GM12878 (cell line): ENCODE measurements at regions not wholly inside any gene's neighbourhood (a gene's known extent, or its start where the extent isn't known, plus 50 kb on each side); places are given as distances from the start of the nearest gene placed in this dataset.
A peak's percentile ranks its signal among the peaks of the same experiment; 100 is the strongest.

ENCODE experiments used
- ATAC-seq: fragments of 200-7000 bp; cut with Tn5 transposase; 3 replicates; pipeline ENCODE4 v1.9.1; 2020; ENCODE audit warnings: mild to moderate bottlenecking, moderate library complexity
- BruUV-seq: library from RNA; stranded (reverse); fragments of 400-500 nt; replicated peaks from 2 replicates; lab custom pipeline; 2021; lab: Mats Ljungman, UMichigan
- CTCF ChIA-PET: fragments of 300-600 bp; sonication (Branson Sonifier 250); formaldehyde crosslinking; extraction: SDS; loops from one replicate; lab custom pipeline; 2021; ENCODE audit warnings: inconsistent platforms; lab: Yijun Ruan, JAX
- POLR2A ChIA-PET: fragments of 350-600 bp; formaldehyde crosslinking; extraction: SDS; loops from one replicate; lab custom pipeline; 2021; ENCODE audit warnings: inconsistent platforms; lab: Charles Lee
- RAD21 ChIA-PET: fragments of 300-600 bp; sonication (Branson Sonifier 250); formaldehyde crosslinking; loops from one replicate; lab custom pipeline; 2023; ENCODE audit warnings: antibody characterized with exemption; ENCODE audit not compliant: unreplicated experiment; lab: Charles Lee
- SMC1A ChIA-PET: fragments of 300-600 bp; sonication (Branson Sonifier 250); formaldehyde crosslinking; loops from one replicate; lab custom pipeline; 2023; ENCODE audit not compliant: unreplicated experiment, uncharacterized antibody; lab: Charles Lee
- DNase-seq: peaks from one replicate; pipeline ENCODE4 v3.0.0-alpha.2; 2011; ENCODE audit warnings: low read depth, low spot score
- FAIRE-seq: peaks from 3 replicates; lab custom pipeline; 2011; peaks lifted over from hg19 to GRCh38; lab: Jason Lieb, UNC
- H2AFZ ChIP-seq: 2 replicates; pipeline ENCODE4 v1.6.0; 2011; ENCODE audit warnings: low read depth, low read length, control low read depth; ENCODE audit not compliant: control insufficient read depth
- H3K27ac ChIP-seq: 2 replicates; pipeline ENCODE4 v1.5.1; 2011; ENCODE audit warnings: control low read depth; ENCODE audit not compliant: control insufficient read depth, insufficient read depth
- H3K27me3 ChIP-seq, 2 experiments: replicated peaks in 1 of 2; 2 replicates each; pipeline versions ENCODE4 v1.6.0 to v1.6.1; 2011; ENCODE audit warnings: low read length in 1 of 2; ENCODE audit not compliant: control insufficient read depth in 2 of 2, insufficient read depth in 2 of 2
- H3K36me3 ChIP-seq, 2 experiments: 2 replicates each; pipeline ENCODE4 v1.5.1; 2011; ENCODE audit warnings: low read length in 1 of 2; ENCODE audit not compliant: control insufficient read depth in 2 of 2, insufficient read depth in 2 of 2
- H3K4me1 ChIP-seq: 2 replicates; pipeline ENCODE4 v1.6.1; 2011; ENCODE audit warnings: mild to moderate bottlenecking, low read length, moderate library complexity, mixed read lengths; ENCODE audit not compliant: control insufficient read depth, insufficient read depth
- H3K4me2 ChIP-seq: 2 replicates; pipeline ENCODE4 v1.6.0; 2011; ENCODE audit warnings: control low read depth; ENCODE audit not compliant: control insufficient read depth, insufficient read depth
- H3K4me3 ChIP-seq: fragments of 200-600 bp; sonication (generic); 2 replicates; pipeline ENCODE4 v1.5.1; 2016
- H3K79me2 ChIP-seq: 2 replicates; pipeline ENCODE4 v1.6.0; 2011; ENCODE audit warnings: low read length; ENCODE audit not compliant: control insufficient read depth, insufficient read depth
- H3K9ac ChIP-seq: 2 replicates; pipeline ENCODE4 v1.8.0; 2011; ENCODE audit warnings: low read length, control low read depth, mixed read lengths; ENCODE audit not compliant: control insufficient read depth, insufficient read depth
- H3K9me3 ChIP-seq: replicated peaks from 3 replicates; pipeline ENCODE4 v1.5.1; 2011; ENCODE audit warnings: mild to moderate bottlenecking, low read length; ENCODE audit not compliant: control insufficient read depth, insufficient read depth
- H4K20me1 ChIP-seq: 2 replicates; pipeline ENCODE4 v1.6.0; 2011; ENCODE audit not compliant: control insufficient read depth, insufficient read depth
- BCL11A ChIP-seq: IDR thresholded peaks from 2 replicates; pipeline ENCODE4 v1.6.1; 2011; ENCODE audit warnings: low read depth, low read length
- CBFB ChIP-seq: IDR thresholded peaks from 2 replicates; pipeline ENCODE4 v1.6.1; 2016; ENCODE audit warnings: antibody characterized with exemption, low read depth
- NFXL1 ChIP-seq: fragments of 450-650 bp; IDR thresholded peaks from 2 replicates; pipeline ENCODE4 v1.6.1; 2017; ENCODE audit warnings: antibody characterized with exemption, mild to moderate bottlenecking, borderline replicate concordance
- NRF1 ChIP-seq: conservative IDR thresholded peaks from 2 replicates; pipeline ENCODE4 v1.6.1; 2011; ENCODE audit warnings: mild to moderate bottlenecking, low read depth, low read length, improper control_type of control experiment
- RAD21 ChIP-seq: IDR thresholded peaks from 2 replicates; pipeline ENCODE4 v1.6.1; 2011; ENCODE audit warnings: mild to moderate bottlenecking, low read depth, low read length, moderate library complexity; ENCODE audit not compliant: insufficient read depth
- SMC3 ChIP-seq: IDR thresholded peaks from 2 replicates; pipeline ENCODE4 v1.6.1; 2011; ENCODE audit warnings: low read length, improper control_type of control experiment, borderline replicate concordance
- TCF3 ChIP-seq: IDR thresholded peaks from 2 replicates; pipeline ENCODE4 v1.6.1; 2012; ENCODE audit warnings: low read depth, mild to moderate bottlenecking, low read length, borderline replicate concordance; ENCODE audit not compliant: insufficient read depth
- ZNF207 ChIP-seq: fragments of 450-650 bp; IDR thresholded peaks from 2 replicates; pipeline ENCODE4 v1.6.1; 2014; ENCODE audit warnings: antibody characterized with exemption, mild to moderate bottlenecking, borderline replicate concordance
- WGBS: methylation state at CpG from one replicate; pipeline ENCODE4 v1.1.6; 2016; ENCODE audit warnings: low lambda C conversion rate; ENCODE audit not compliant: insufficient replicate concordance, insufficient coverage; ENCODE audit errors: missing lambda C conversion rate; 5-methylcytosine and 5-hydroxymethylcytosine counted together
- in situ Hi-C: fragments of 300-500 bp; cut with MboI; formaldehyde crosslinking; loops from 9 replicates; pipeline ENCODE4 v1.14.3; 2018; ENCODE audit warnings: mixed read lengths
- intact Hi-C: fragments of 100-400 bp; cut with micrococcal nuclease; formaldehyde crosslinking; loops from one replicate; pipeline ENCODE4 v1.14.2; 2022; ENCODE audit not compliant: unreplicated experiment
- TF ChIP-seq, protein P1 (sequence below), 3 experiments: IDR thresholded peaks in 2 of 3; conservative IDR thresholded peaks in 1 of 3; 2 replicates each; pipeline ENCODE4 v1.5.1; 2011; ENCODE audit warnings: low read depth in 3 of 3, low read length in 3 of 3, mild to moderate bottlenecking in 3 of 3, control low read depth in 2 of 3, moderate library complexity in 2 of 3, inconsistent platforms in 1 of 3, mixed read lengths in 1 of 3; ENCODE audit not compliant: control insufficient read depth in 2 of 3, insufficient read depth in 1 of 3; ENCODE audit errors: extremely low read depth in 1 of 3

DNA sequence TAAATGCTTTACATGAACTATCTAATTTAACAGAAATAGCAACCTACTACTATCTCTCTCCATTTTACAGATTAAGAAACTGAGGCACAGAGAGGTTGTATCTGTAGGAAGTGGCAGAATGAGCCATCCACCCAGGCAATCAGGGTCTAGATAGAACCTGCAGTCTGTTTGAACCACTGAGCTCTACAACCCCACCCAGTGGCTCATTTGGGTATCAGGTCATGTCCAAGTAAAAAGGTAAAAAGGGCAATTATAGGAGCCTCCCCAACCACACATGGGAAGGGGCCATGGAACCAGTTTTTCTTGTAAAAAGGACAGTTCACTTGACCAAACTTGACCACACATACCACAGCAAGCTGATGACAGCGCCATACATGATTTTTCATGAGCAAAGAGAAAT lies 92.9 kb upstream of the SGCG start:
- Histone ChIP-seq H3K36me3 (no peaks in the 10 kb centered on the region), H3K9me3 (no peaks in the 10 kb centered on the region), H3K4me2 (no peak overlapping the region), H3K27me3 (no peaks in the 10 kb centered on the region), H3K79me2 (no peaks in the 10 kb centered on the region), H4K20me1 (no peaks in the 10 kb centered on the region), H3K9ac (no peak overlapping the region), H3K4me1 (no peaks in the 10 kb centered on the region)
- intact Hi-C loops, result loop anchor here (1.0 kb wide), 1 partner anchor 287 kb away; no protein-coding TSS in a partner anchor
- ATAC-seq (peak; percentile 85), FAIRE-seq (no peak), DNase-seq (no peak)
- no TSS peak for BruUV-seq
- ChIA-PET SMC1A (interaction anchor here (0.5 to 3.2 kb wide), 3 partner anchors 16 to 1518 kb away, joined by 3 to 27 read pairs (median 3); no protein-coding TSS in a partner anchor), RAD21 (interaction anchor here (1.2 to 2.2 kb wide), 4 partner anchors 68 to 287 kb away, joined by 3 to 7 read pairs (median 5); no protein-coding TSS in a partner anchor), CTCF (interaction anchor here (0.6 to 2.8 kb wide), 17 partner anchors 12 to 1362 kb away, joined by 3 to 37 read pairs (median 4); no protein-coding TSS in a partner anchor)
- WGBS, result 0% methylated on average over 1 of the region's 1 CpG
- TF ChIP-seq SMC3, result peak; percentile 55; the same call in 1 of the 2 replicates
- no peak for TF ChIP-seq BCL11A
- TF ChIP-seq, protein P1, sequence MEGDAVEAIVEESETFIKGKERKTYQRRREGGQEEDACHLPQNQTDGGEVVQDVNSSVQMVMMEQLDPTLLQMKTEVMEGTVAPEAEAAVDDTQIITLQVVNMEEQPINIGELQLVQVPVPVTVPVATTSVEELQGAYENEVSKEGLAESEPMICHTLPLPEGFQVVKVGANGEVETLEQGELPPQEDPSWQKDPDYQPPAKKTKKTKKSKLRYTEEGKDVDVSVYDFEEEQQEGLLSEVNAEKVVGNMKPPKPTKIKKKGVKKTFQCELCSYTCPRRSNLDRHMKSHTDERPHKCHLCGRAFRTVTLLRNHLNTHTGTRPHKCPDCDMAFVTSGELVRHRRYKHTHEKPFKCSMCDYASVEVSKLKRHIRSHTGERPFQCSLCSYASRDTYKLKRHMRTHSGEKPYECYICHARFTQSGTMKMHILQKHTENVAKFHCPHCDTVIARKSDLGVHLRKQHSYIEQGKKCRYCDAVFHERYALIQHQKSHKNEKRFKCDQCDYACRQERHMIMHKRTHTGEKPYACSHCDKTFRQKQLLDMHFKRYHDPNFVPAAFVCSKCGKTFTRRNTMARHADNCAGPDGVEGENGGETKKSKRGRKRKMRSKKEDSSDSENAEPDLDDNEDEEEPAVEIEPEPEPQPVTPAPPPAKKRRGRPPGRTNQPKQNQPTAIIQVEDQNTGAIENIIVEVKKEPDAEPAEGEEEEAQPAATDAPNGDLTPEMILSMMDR (IDR thresholded peaks at IDR 0.05 in 2 of 3, conservative IDR thresholded peaks at IDR 0.05 in 1 of 3; ENCODE audit: control insufficient read depth in 2 of 3, extremely low read depth in 1 of 3, insufficient read depth in 1 of 3, low read depth in 3 of 3, low read length in 3 of 3), result peak; percentile 58 to 70 (median 60); a peak in 5 of 6 replicates
- peak; percentile 44 for TF ChIP-seq RAD21
- TF ChIP-seq TCF3, result no peak
- no peak for TF ChIP-seq NRF1
- no peak for TF ChIP-seq CBFB
- no peak for TF ChIP-seq ZNF207
- no peak for TF ChIP-seq NFXL1
- TF ChIP-seq, all 136 proteins: peak for 3
- POLR2A ChIA-PET, result no interaction called here
- Histone ChIP-seq H3K4me3 (no peak overlapping the region), H3K27ac (no peak overlapping the region), H2AFZ (no peak overlapping the region)
- in situ Hi-C loops, result no loop called here
